DND-41 (cell line): ENCODE measurements at regions not wholly inside any gene's neighbourhood (a gene's known extent, or its start where the extent isn't known, plus 50 kb on each side); places are given as distances from the start of the nearest gene placed in this dataset.

Source experiments
- ATAC-seq: fragments of 200-7000 bp; cut with Tn5 transposase; 3 replicates; pipeline ENCODE4 v1.9.1; 2021; ENCODE audit warnings: low read depth; ENCODE audit not compliant: insufficient read depth
- DNase-seq: peaks from one replicate; pipeline ENCODE4 v3.0.0-alpha.2; 2020
- H2AFZ ChIP-seq: 2 replicates; pipeline ENCODE4 v1.6.0; 2012; ENCODE audit warnings: low read depth, low read length
- H3K27ac ChIP-seq: 2 replicates; pipeline ENCODE4 v1.5.1; 2012; ENCODE audit warnings: low read length, inconsistent platforms
- H3K27me3 ChIP-seq: fragments of 200-600 bp; sonication (generic); 2 replicates; pipeline ENCODE4 v1.6.0; 2012; ENCODE audit warnings: low read length, mild to moderate bottlenecking, inconsistent platforms; ENCODE audit not compliant: insufficient read depth, poor library complexity
- H3K36me3 ChIP-seq: 2 replicates; pipeline ENCODE4 v1.5.1; 2012; ENCODE audit warnings: low read length, inconsistent platforms; ENCODE audit not compliant: insufficient read depth
- H3K4me1 ChIP-seq: 2 replicates; pipeline ENCODE4 v1.5.1; 2012; ENCODE audit warnings: mild to moderate bottlenecking, low read length; ENCODE audit not compliant: insufficient read depth
- H3K4me2 ChIP-seq: 2 replicates; pipeline ENCODE4 v1.6.0; 2012; ENCODE audit warnings: mild to moderate bottlenecking, moderate library complexity, low read length, inconsistent platforms; ENCODE audit not compliant: insufficient read depth
- H3K4me3 ChIP-seq, 2 experiments: fragments of 200-600 bp in 1 of 2; shearing (Covaris generic) in 1 of 2; 2 replicates each; pipeline ENCODE4 v1.5.1; 2012 to 2016; ENCODE audit warnings: inconsistent platforms in 2 of 2, low read length in 2 of 2, mild to moderate bottlenecking in 2 of 2, low read depth in 1 of 2, moderate library complexity in 1 of 2
- H3K79me2 ChIP-seq: 2 replicates; pipeline ENCODE4 v1.6.0; 2012; ENCODE audit warnings: low read length, inconsistent platforms; ENCODE audit not compliant: insufficient read depth
- H3K9ac ChIP-seq: 2 replicates; pipeline ENCODE4 v1.6.0; 2012; ENCODE audit warnings: low read depth, mild to moderate bottlenecking, inconsistent platforms, low read length, moderate library complexity
- H3K9me3 ChIP-seq: 2 replicates; pipeline ENCODE4 v1.5.1; 2012; ENCODE audit warnings: low read length, moderate library complexity, mild to moderate bottlenecking, inconsistent platforms; ENCODE audit not compliant: insufficient read depth, severe bottlenecking
- H4K20me1 ChIP-seq: 2 replicates; pipeline ENCODE4 v1.6.0; 2012; ENCODE audit warnings: low read length; ENCODE audit not compliant: insufficient read depth
- EZH2 ChIP-seq: IDR thresholded peaks from 3 replicates; pipeline ENCODE4 v1.6.1; 2012; ENCODE audit warnings: borderline replicate concordance, low read depth, mild to moderate bottlenecking, moderate library complexity, low read length, inconsistent platforms; ENCODE audit not compliant: severe bottlenecking
- TF ChIP-seq, protein P1 (sequence below): IDR thresholded peaks from 2 replicates; pipeline ENCODE4 v1.5.1; 2012; ENCODE audit warnings: borderline replicate concordance, low read length, moderate library complexity, mild to moderate bottlenecking; ENCODE audit not compliant: poor library complexity, severe bottlenecking; ENCODE audit errors: extremely low read depth

DNA sequence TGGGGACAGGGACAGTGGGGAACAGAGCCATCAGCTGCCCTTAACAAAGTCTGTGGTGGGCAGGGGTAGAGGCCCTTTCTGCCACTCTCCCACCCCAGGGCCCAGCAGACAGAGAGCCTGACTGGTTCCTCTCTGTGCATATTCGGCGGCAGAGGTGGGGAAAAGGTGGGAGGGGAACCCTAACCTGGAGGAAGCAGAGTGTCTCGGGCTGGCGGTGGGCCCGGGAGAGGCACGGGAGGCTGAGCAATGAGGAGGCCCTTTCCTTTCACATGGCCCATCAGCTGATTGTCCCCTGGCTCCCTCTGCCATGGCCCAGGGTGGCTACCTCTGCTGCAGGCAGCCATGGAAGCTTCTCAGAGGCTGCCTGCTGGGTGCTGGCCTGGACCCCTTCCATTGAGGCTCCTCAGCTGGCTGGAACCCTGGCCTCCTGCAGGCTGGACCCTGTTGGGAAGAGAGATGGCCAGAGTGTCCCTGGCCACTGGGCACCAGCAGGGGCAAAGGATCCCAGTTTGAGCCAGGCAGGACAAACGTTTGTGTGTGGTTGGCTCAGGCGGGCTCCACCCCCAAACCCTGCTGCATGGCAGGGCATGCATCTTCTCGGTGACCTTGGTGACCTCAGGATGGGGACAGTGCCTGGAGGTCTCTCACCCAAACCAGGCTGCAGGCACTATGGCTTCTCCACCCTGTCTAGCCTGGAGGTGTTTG, 202.8 kb upstream of the ZNF536 start:
- Histone ChIP-seq H3K9me3 (no peaks in the 10 kb centered on the region), H3K36me3 (no peaks in the 10 kb centered on the region), H2AFZ (no peak overlapping the region), H3K4me3 (no peak overlapping the region), H3K4me1 (no peaks in the 10 kb centered on the region), H3K27me3 (no peaks in the 10 kb centered on the region), H4K20me1 (no peaks in the 10 kb centered on the region), H3K79me2 (no peaks in the 10 kb centered on the region), H3K9ac (no peak overlapping the region), H3K27ac (no peak overlapping the region), H3K4me2 (no peak overlapping the region)
- ATAC-seq (no peak), DNase-seq (no peak)
- TF ChIP-seq, protein P1, sequence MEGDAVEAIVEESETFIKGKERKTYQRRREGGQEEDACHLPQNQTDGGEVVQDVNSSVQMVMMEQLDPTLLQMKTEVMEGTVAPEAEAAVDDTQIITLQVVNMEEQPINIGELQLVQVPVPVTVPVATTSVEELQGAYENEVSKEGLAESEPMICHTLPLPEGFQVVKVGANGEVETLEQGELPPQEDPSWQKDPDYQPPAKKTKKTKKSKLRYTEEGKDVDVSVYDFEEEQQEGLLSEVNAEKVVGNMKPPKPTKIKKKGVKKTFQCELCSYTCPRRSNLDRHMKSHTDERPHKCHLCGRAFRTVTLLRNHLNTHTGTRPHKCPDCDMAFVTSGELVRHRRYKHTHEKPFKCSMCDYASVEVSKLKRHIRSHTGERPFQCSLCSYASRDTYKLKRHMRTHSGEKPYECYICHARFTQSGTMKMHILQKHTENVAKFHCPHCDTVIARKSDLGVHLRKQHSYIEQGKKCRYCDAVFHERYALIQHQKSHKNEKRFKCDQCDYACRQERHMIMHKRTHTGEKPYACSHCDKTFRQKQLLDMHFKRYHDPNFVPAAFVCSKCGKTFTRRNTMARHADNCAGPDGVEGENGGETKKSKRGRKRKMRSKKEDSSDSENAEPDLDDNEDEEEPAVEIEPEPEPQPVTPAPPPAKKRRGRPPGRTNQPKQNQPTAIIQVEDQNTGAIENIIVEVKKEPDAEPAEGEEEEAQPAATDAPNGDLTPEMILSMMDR = no peak
- no peak for TF ChIP-seq EZH2

DNA sequence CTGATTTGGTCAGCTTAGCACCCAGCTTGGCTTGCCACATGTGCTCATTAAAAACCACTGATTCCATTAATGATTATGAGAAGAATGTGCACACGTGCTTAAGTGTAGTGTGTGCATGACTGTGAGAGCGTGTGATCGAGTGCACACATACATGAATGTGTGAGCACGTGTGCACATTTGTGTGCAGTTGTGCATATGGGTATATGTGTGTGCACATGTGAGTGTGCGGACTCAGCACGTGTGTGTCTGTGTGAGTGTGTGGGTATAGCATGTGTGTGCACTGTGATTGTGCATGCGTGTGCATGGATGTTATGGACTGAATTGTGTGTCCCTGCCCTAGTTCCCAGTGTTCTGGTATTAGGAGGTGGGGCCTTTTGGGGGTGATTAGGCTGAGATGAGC, 202.1 kb upstream of the ZNF536 start:
- ATAC-seq = no peak
- no peaks in the 10 kb centered on the region for H3K27me3 ChIP-seq
- DNase-seq = no peak
- no peak overlapping the region for H3K27ac ChIP-seq
- no peaks in the 10 kb centered on the region for H3K9me3 ChIP-seq
- TF ChIP-seq EZH2 = no peak
- TF ChIP-seq, protein P1 = no peak
- H3K4me1 ChIP-seq = no peaks in the 10 kb centered on the region
- no peaks in the 10 kb centered on the region for H3K36me3 ChIP-seq
- no peak overlapping the region for H3K4me3 ChIP-seq
- H3K79me2 ChIP-seq = no peaks in the 10 kb centered on the region
- H2AFZ ChIP-seq = no peak overlapping the region
- H4K20me1 ChIP-seq = no peaks in the 10 kb centered on the region
- no peak overlapping the region for H3K9ac ChIP-seq
- no peak overlapping the region for H3K4me2 ChIP-seq

DNA sequence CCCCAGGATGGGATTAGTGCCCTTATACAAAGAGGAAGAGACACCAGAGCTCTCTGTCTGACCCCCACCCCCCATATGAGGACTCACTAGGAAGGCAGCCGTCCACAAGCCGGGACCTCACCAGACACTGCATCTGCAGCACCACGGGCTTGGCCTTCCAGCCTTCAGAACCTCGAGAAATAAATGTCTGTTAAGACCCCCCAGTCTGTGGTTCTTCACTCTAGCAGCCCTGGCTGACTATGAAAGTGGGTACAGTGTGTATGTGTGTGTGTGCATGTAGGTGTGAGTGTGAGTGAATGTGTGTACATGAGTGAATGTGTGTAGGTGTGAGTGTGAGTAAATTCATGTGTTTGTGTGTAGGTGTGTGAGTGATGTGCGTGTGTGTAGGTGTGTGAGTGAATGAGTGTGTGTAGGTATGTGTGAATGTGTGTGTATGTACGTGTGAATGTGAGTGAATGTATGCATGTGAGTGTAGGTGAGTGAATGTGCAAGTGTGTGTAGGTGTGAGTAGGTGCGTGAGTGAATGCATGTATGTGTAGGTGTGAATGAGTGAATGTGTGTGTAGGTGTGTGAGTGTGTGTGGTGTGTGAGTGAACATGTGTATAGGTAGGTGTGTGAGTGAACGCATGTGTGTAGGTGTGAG, 201.6 kb upstream of the ZNF536 start:
- TF ChIP-seq, protein P1 = no peak
- no peak for TF ChIP-seq EZH2
- Histone ChIP-seq H4K20me1 (no peaks in the 10 kb centered on the region), H3K4me1 (no peaks in the 10 kb centered on the region), H2AFZ (no peak overlapping the region), H3K36me3 (no peaks in the 10 kb centered on the region), H3K4me3 (no peak overlapping the region), H3K9ac (no peak overlapping the region), H3K4me2 (no peak overlapping the region), H3K79me2 (no peaks in the 10 kb centered on the region), H3K9me3 (no peaks in the 10 kb centered on the region), H3K27me3 (no peaks in the 10 kb centered on the region), H3K27ac (no peak overlapping the region)
- ATAC-seq (no peak), DNase-seq (no peak)
